ENCODE measurements at regions not wholly inside any gene's neighbourhood (a gene's known extent, or its start where the extent isn't known, plus 50 kb on each side); places are given as distances from the start of the nearest gene placed in this dataset.
A peak's percentile ranks its signal among the peaks of the same experiment; 100 is the strongest.

GRCh38 chr1:222457513-222457912 lies 90.4 kb downstream of the HHIPL2 start:
- no peak overlapping the region for H3K14ac ChIP-seq (ENCODE audit: low read length in 2 of 2)
- no peak overlapping the region for H3K4me3 ChIP-seq (ENCODE audit: insufficient read depth in 1 of 2, low read depth in 1 of 2, low read length in 2 of 2)
- no peak overlapping the region for H4K8ac ChIP-seq (ENCODE audit: low read length)
- H2AFZ ChIP-seq (ENCODE audit: low read depth, low read length) = no peak overlapping the region
- no peak overlapping the region for H3K9ac ChIP-seq (ENCODE audit: low read length)
- no peak overlapping the region for H4K91ac ChIP-seq (ENCODE audit: low read length)
- H2BK12ac ChIP-seq (ENCODE audit: low read length in 2 of 2) = no peak overlapping the region
- H3K18ac ChIP-seq (ENCODE audit: low read depth in 1 of 2, low read length in 2 of 2) = no peak overlapping the region
- no peak for DNase-seq
- WGBS = 89% methylated on average over 1 of the region's 1 CpG
- no peak overlapping the region for H2BK15ac ChIP-seq (ENCODE audit: low read depth, poor library complexity, severe bottlenecking)
- peaks cover 15% of the 10 kb centered on the region for H3K9me3 ChIP-seq (ENCODE audit: control insufficient read depth, low read length)
- H3K27me3 ChIP-seq (ENCODE audit: control insufficient read depth in 1 of 2, insufficient read depth in 1 of 2, low read length in 2 of 2) = no peaks in the 10 kb centered on the region
- H3K4me2 ChIP-seq (ENCODE audit: low read length, poor library complexity, severe bottlenecking) = no peak overlapping the region
- no peak overlapping the region for H3K23ac ChIP-seq (ENCODE audit: low read length in 2 of 2)
- no peak overlapping the region for H2BK120ac ChIP-seq (ENCODE audit: low read depth, low read length)
- no peak overlapping the region for H3K27ac ChIP-seq (ENCODE audit: low read length, poor library complexity, severe bottlenecking)
- H3K79me1 ChIP-seq (replicated peaks; ENCODE audit: low read length, poor library complexity, severe bottlenecking) = no peaks in the 10 kb centered on the region
- H3K4ac ChIP-seq (ENCODE audit: low read depth in 1 of 2, low read length in 2 of 2) = no peak overlapping the region
- no peak overlapping the region for H2AK5ac ChIP-seq (ENCODE audit: low read length, severe bottlenecking)
- H3K36me3 ChIP-seq (ENCODE audit: control insufficient read depth in 1 of 2, insufficient read depth in 2 of 2, low read depth in 1 of 2, low read length in 2 of 2) = no peaks in the 10 kb centered on the region
- peaks cover 3% of the 10 kb centered on the region for H3K4me1 ChIP-seq (ENCODE audit: control insufficient read depth, insufficient read depth, low read depth, low read length)
- H2BK5ac ChIP-seq (ENCODE audit: low read depth, low read length, poor library complexity, severe bottlenecking) = no peak overlapping the region

- Histone ChIP-seq H2BK5ac (ENCODE audit: low read depth, low read length, poor library complexity, severe bottlenecking) (no peak overlapping the region), H3K9me3 (ENCODE audit: control insufficient read depth, low read length) (peaks cover 15% of the 10 kb centered on the region), H3K27ac (ENCODE audit: low read length, poor library complexity, severe bottlenecking) (no peak overlapping the region), H3K4me3 (ENCODE audit: insufficient read depth in 1 of 2, low read depth in 1 of 2, low read length in 2 of 2) (no peak overlapping the region), H3K9ac (ENCODE audit: low read length) (no peak overlapping the region), H3K14ac (ENCODE audit: low read length in 2 of 2) (no peak overlapping the region), H3K27me3 (ENCODE audit: control insufficient read depth in 1 of 2, insufficient read depth in 1 of 2, low read length in 2 of 2) (no peaks in the 10 kb centered on the region), H3K79me1 (replicated peaks; ENCODE audit: low read length, poor library complexity, severe bottlenecking) (no peaks in the 10 kb centered on the region), H4K91ac (ENCODE audit: low read length) (no peak overlapping the region), H2BK15ac (ENCODE audit: low read depth, poor library complexity, severe bottlenecking) (no peak overlapping the region), H4K8ac (ENCODE audit: low read length) (no peak overlapping the region), H3K4me2 (ENCODE audit: low read length, poor library complexity, severe bottlenecking) (no peak overlapping the region), H2BK120ac (ENCODE audit: low read depth, low read length) (no peak overlapping the region), H3K4ac (ENCODE audit: low read depth in 1 of 2, low read length in 2 of 2) (no peak overlapping the region), H2BK12ac (ENCODE audit: low read length in 2 of 2) (no peak overlapping the region), H3K36me3 (ENCODE audit: control insufficient read depth in 1 of 2, insufficient read depth in 2 of 2, low read depth in 1 of 2, low read length in 2 of 2) (no peaks in the 10 kb centered on the region), H3K23ac (ENCODE audit: low read length in 2 of 2) (no peak overlapping the region), H2AK5ac (ENCODE audit: low read length, severe bottlenecking) (no peak overlapping the region), H2AFZ (ENCODE audit: low read depth, low read length) (no peak overlapping the region), H3K4me1 (ENCODE audit: control insufficient read depth, insufficient read depth, low read depth, low read length) (peaks cover 3% of the 10 kb centered on the region), H3K18ac (ENCODE audit: low read depth in 1 of 2, low read length in 2 of 2) (no peak overlapping the region)
- DNase-seq = no peak
- 95% methylated on average over 1 of the region's 1 CpG for WGBS
These were observed 90.8 kb downstream of the HHIPL2 start for GRCh38 chr1:222457084-222457483.

- no peak overlapping the region for H3K27ac ChIP-seq (ENCODE audit: low read length, poor library complexity, severe bottlenecking)
- peaks cover 15% of the 10 kb centered on the region for H3K9me3 ChIP-seq (ENCODE audit: control insufficient read depth, low read length)
- peak overlapping the region; percentile 8 for H2BK120ac ChIP-seq (ENCODE audit: low read depth, low read length)
- H4K8ac ChIP-seq (ENCODE audit: low read length) = no peak overlapping the region
- H3K79me1 ChIP-seq (replicated peaks; ENCODE audit: low read length, poor library complexity, severe bottlenecking) = no peaks in the 10 kb centered on the region
- peak overlapping the region; percentile 39 to 73 for H2BK12ac ChIP-seq (ENCODE audit: low read length in 2 of 2)
- no peak overlapping the region for H3K23ac ChIP-seq (ENCODE audit: low read length in 2 of 2)
- no peak overlapping the region for H2BK15ac ChIP-seq (ENCODE audit: low read depth, poor library complexity, severe bottlenecking)
- peaks cover 3% of the 10 kb centered on the region for H3K4me1 ChIP-seq (ENCODE audit: control insufficient read depth, insufficient read depth, low read depth, low read length)
- no peaks in the 10 kb centered on the region for H3K36me3 ChIP-seq (ENCODE audit: control insufficient read depth in 1 of 2, insufficient read depth in 2 of 2, low read depth in 1 of 2, low read length in 2 of 2)
- no peak overlapping the region for H3K4ac ChIP-seq (ENCODE audit: low read depth in 1 of 2, low read length in 2 of 2)
- peak; percentile 87 for DNase-seq
- peak overlapping the region; percentile 81 for H3K9ac ChIP-seq (ENCODE audit: low read length)
- no peak overlapping the region for H3K14ac ChIP-seq (ENCODE audit: low read length in 2 of 2)
- H2BK5ac ChIP-seq (ENCODE audit: low read depth, low read length, poor library complexity, severe bottlenecking) = no peak overlapping the region
- H3K18ac ChIP-seq (ENCODE audit: low read depth in 1 of 2, low read length in 2 of 2) = peak overlapping the region in 1 of 2 experiments; percentile 47
- no peak overlapping the region for H2AK5ac ChIP-seq (ENCODE audit: low read length, severe bottlenecking)
- H2AFZ ChIP-seq (ENCODE audit: low read depth, low read length) = no peak overlapping the region
- H3K4me2 ChIP-seq (ENCODE audit: low read length, poor library complexity, severe bottlenecking) = no peak overlapping the region
- H3K27me3 ChIP-seq (ENCODE audit: control insufficient read depth in 1 of 2, insufficient read depth in 1 of 2, low read length in 2 of 2) = no peaks in the 10 kb centered on the region
- H3K4me3 ChIP-seq (ENCODE audit: insufficient read depth in 1 of 2, low read depth in 1 of 2, low read length in 2 of 2) = peak overlapping the region in 1 of 2 experiments; percentile 49
- 7% methylated on average over 15 of the region's 16 CpGs for WGBS
- H4K91ac ChIP-seq (ENCODE audit: low read length) = no peak overlapping the region
These were observed 92.6 kb downstream of the HHIPL2 start for GRCh38 chr1:222455188-222455879.

- no peak overlapping the region for H3K14ac ChIP-seq (ENCODE audit: low read length in 2 of 2)
- no peak for DNase-seq
- H2BK15ac ChIP-seq (ENCODE audit: low read depth, poor library complexity, severe bottlenecking) = peak overlapping the region; percentile 98
- peak overlapping the region; percentile 81 for H3K9ac ChIP-seq (ENCODE audit: low read length)
- peak overlapping the region in 1 of 2 experiments; percentile 49 for H3K4me3 ChIP-seq (ENCODE audit: insufficient read depth in 1 of 2, low read depth in 1 of 2, low read length in 2 of 2)
- no peak overlapping the region for H2BK5ac ChIP-seq (ENCODE audit: low read depth, low read length, poor library complexity, severe bottlenecking)
- no peak overlapping the region for H2AFZ ChIP-seq (ENCODE audit: low read depth, low read length)
- no peak overlapping the region for H3K23ac ChIP-seq (ENCODE audit: low read length in 2 of 2)
- H4K91ac ChIP-seq (ENCODE audit: low read length) = peak overlapping the region; percentile 45
- H3K4me1 ChIP-seq (ENCODE audit: control insufficient read depth, insufficient read depth, low read depth, low read length) = peaks cover 3% of the 10 kb centered on the region
- peak overlapping the region; percentile 90 to 97 for H2BK12ac ChIP-seq (ENCODE audit: low read length in 2 of 2)
- H3K18ac ChIP-seq (ENCODE audit: low read depth in 1 of 2, low read length in 2 of 2) = peak overlapping the region in 1 of 2 experiments; percentile 84
- no peaks in the 10 kb centered on the region for H3K36me3 ChIP-seq (ENCODE audit: control insufficient read depth in 1 of 2, insufficient read depth in 2 of 2, low read depth in 1 of 2, low read length in 2 of 2)
- peak overlapping the region; percentile 58 for H2AK5ac ChIP-seq (ENCODE audit: low read length, severe bottlenecking)
- no peak overlapping the region for H3K4me2 ChIP-seq (ENCODE audit: low read length, poor library complexity, severe bottlenecking)
- H3K27ac ChIP-seq (ENCODE audit: low read length, poor library complexity, severe bottlenecking) = no peak overlapping the region
- H3K27me3 ChIP-seq (ENCODE audit: control insufficient read depth in 1 of 2, insufficient read depth in 1 of 2, low read length in 2 of 2) = no peaks in the 10 kb centered on the region
- peak overlapping the region; percentile 35 to 75 for H3K4ac ChIP-seq (ENCODE audit: low read depth in 1 of 2, low read length in 2 of 2)
- H2BK120ac ChIP-seq (ENCODE audit: low read depth, low read length) = peak overlapping the region; percentile 64
- peaks cover 15% of the 10 kb centered on the region for H3K9me3 ChIP-seq (ENCODE audit: control insufficient read depth, low read length)
- WGBS = 49% methylated on average over 13 of the region's 13 CpGs
- no peaks in the 10 kb centered on the region for H3K79me1 ChIP-seq (replicated peaks; ENCODE audit: low read length, poor library complexity, severe bottlenecking)
- H4K8ac ChIP-seq (ENCODE audit: low read length) = peak overlapping the region; percentile 85
These were observed 93.1 kb downstream of the HHIPL2 start for GRCh38 chr1:222454782-222455181.

Measured in mesenchymal stem cell (in vitro differentiated cells and primary cell).